ENCODE measurements at regions not wholly inside any gene's neighbourhood (a gene's known extent, or its start where the extent isn't known, plus 50 kb on each side); places are given as distances from the start of the nearest gene placed in this dataset.

DNA sequence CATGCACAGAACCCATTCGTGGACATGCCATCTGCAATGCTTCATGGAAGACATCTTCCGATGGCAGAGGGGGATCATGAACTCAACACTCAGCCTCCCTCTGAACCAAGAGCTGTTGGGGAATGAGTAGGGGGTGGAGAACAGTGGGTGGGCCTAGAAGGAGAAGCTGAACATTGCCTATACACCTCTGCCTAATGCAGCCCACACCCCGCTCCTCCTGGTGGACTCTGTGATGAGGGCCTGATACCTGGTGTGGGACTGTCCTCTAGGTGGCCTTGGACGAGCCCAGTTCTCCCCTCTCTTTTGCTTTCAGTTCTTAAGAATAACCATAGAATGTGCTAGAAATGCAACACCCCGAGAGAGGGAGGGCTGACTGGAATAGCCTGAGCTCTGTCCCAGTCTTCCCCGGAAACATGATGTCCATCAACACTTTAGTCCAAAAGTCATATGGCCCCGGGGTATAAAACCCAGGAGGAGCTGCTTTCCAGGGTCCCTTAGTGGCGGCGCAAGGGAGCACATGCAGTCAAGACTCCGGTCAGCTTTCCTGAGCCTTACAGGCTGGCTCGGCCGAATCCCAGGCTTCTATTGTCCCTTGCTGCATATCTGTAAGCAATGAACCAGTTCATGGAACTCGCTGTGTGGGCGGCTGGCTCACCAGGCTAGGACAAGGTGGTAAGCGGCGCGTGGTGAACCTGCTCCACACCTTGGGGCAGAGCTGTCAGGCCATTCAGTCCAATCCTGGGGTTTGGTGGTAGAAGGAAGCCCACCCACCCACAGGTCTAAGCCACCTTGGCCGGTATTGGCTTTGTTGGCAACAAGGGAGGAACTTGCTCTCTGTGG is 216.9 kb downstream of the CTTN start:
- Histone ChIP-seq H3K36me3 (no peaks in the 10 kb centered on the region), H3K9me3 (replicated peaks) (peaks cover 78% of the 10 kb centered on the region), H3K27ac (no peak overlapping the region), H3K4me1 (replicated peaks) (no peaks in the 10 kb centered on the region), H3K27me3 (replicated peaks) (no peaks in the 10 kb centered on the region), H3K4me3 (no peak overlapping the region)
- DNase-seq (ENCODE audit: low read depth in 1 of 2, low spot score in 2 of 2) = no peak

DNA sequence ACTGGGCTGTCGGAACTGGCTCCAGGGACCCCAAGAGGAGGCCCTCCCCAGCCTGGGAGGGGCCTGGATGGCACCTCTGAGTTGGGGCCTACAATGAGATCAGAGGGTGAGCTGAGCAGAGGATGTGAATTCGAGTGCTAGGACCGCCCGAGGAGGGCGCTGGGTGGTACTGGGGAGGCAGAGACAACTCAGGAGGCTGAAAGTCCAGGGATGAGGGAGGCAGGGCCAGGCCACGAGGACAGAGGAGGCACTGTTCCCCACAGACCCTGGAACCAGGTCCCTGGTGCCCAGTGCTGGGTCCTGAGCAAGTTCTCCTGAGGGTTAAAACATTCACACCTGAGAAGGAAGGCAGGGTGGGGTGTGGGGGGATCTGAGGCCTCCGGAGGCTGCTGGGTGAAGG is 218.0 kb downstream of the CTTN start:
- H3K27me3 ChIP-seq (replicated peaks) = no peaks in the 10 kb centered on the region
- H3K27ac ChIP-seq = no peak overlapping the region
- no peaks in the 10 kb centered on the region for H3K4me1 ChIP-seq (replicated peaks)
- H3K9me3 ChIP-seq (replicated peaks) = peaks cover 82% of the 10 kb centered on the region
- H3K4me3 ChIP-seq = no peak overlapping the region
- DNase-seq (ENCODE audit: low read depth in 1 of 2, low spot score in 2 of 2) = no peak
- H3K36me3 ChIP-seq = no peaks in the 10 kb centered on the region

GRCh38 chr11:70616938-70617654 is 218.8 kb downstream of the CTTN start:
- Histone ChIP-seq H3K27me3 (replicated peaks) (no peaks in the 10 kb centered on the region), H3K27ac (no peak overlapping the region), H3K36me3 (no peaks in the 10 kb centered on the region), H3K4me1 (replicated peaks) (no peaks in the 10 kb centered on the region), H3K4me3 (no peak overlapping the region), H3K9me3 (replicated peaks) (peaks cover 88% of the 10 kb centered on the region)
- DNase-seq (ENCODE audit: low read depth in 1 of 2, low spot score in 2 of 2) = no peak

- H3K36me3 ChIP-seq = no peaks in the 10 kb centered on the region
- no peaks in the 10 kb centered on the region for H3K27me3 ChIP-seq (replicated peaks)
- no peak overlapping the region for H3K4me3 ChIP-seq
- no peak for DNase-seq (ENCODE audit: low read depth in 1 of 2, low spot score in 2 of 2)
- H3K9me3 ChIP-seq (replicated peaks) = peaks cover 87% of the 10 kb centered on the region
- H3K4me1 ChIP-seq (replicated peaks) = no peaks in the 10 kb centered on the region
- no peak overlapping the region for H3K27ac ChIP-seq
These were observed 220.2 kb downstream of the CTTN start for GRCh38 chr11:70618431-70619101.

- H3K9me3 ChIP-seq (replicated peaks) = peaks cover 88% of the 10 kb centered on the region
These were observed 221.3 kb downstream of the CTTN start for GRCh38 chr11:70619591-70619990.

DNA sequence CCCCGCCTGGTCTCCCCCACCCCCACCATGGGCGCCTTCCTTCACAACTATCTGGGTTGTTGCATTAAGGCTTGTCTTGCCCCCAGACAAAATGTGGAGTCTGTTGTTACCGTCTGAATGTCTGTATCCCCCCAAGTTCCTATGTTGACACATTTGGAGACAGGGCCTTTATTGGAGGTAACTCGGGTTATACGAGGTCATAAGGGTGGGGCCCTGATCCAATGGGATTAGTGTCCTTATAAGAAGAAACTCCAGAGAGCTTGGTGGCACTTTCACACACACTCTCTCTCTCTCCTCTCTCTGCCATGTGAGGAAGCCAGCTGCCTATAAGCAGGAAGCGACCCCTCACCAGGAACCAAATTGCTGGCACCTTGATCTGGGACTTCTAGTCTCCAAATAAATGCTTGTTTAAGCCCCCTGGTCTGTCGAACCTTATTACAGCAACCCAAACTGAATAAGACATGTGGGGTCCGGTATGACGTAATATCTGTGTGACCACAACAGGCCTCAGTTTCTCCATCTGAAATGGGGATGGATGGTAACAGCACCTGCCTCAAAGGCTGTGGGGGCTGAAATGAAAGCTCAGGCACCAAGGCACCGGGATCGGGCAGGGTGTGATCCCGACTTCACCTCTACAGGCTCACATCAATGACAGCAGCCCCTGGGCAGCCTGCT is 222.3 kb downstream of the CTTN start:
- H3K4me1 ChIP-seq (replicated peaks) = no peaks in the 10 kb centered on the region
- DNase-seq (ENCODE audit: low read depth in 1 of 2, low spot score in 2 of 2) = no peak
- H3K4me3 ChIP-seq = no peak overlapping the region
- no peak overlapping the region for H3K27ac ChIP-seq
- H3K27me3 ChIP-seq (replicated peaks) = no peaks in the 10 kb centered on the region
- no peaks in the 10 kb centered on the region for H3K36me3 ChIP-seq
- H3K9me3 ChIP-seq (replicated peaks) = peaks cover 85% of the 10 kb centered on the region

More at GRCh38 chr11:70619591-70619990, 221.3 kb downstream of the CTTN start:
- Histone ChIP-seq H3K36me3 (no peaks in the 10 kb centered on the region), H3K4me3 (no peak overlapping the region), H3K27me3 (replicated peaks) (no peaks in the 10 kb centered on the region), H3K4me1 (replicated peaks) (no peaks in the 10 kb centered on the region), H3K27ac (no peak overlapping the region)
- no peak for DNase-seq (ENCODE audit: low read depth in 1 of 2, low spot score in 2 of 2)

- DNase-seq (ENCODE audit: low read depth in 1 of 2, low spot score in 2 of 2) = no peak
- Histone ChIP-seq H3K4me3 (no peak overlapping the region), H3K27me3 (replicated peaks) (no peaks in the 10 kb centered on the region), H3K4me1 (replicated peaks) (no peaks in the 10 kb centered on the region), H3K27ac (no peak overlapping the region), H3K36me3 (no peaks in the 10 kb centered on the region), H3K9me3 (replicated peaks) (peaks cover 84% of the 10 kb centered on the region)
These were observed 222.9 kb downstream of the CTTN start for GRCh38 chr11:70621241-70621640.

GRCh38 chr11:70622091-70622490 is 223.8 kb downstream of the CTTN start:
- peaks cover 84% of the 10 kb centered on the region for H3K9me3 ChIP-seq (replicated peaks)
- no peak for DNase-seq (ENCODE audit: low read depth in 1 of 2, low spot score in 2 of 2)
- H3K27ac ChIP-seq = no peak overlapping the region
- H3K36me3 ChIP-seq = no peaks in the 10 kb centered on the region
- H3K4me3 ChIP-seq = no peak overlapping the region
- H3K27me3 ChIP-seq (replicated peaks) = no peaks in the 10 kb centered on the region
- no peaks in the 10 kb centered on the region for H3K4me1 ChIP-seq (replicated peaks)

DNA sequence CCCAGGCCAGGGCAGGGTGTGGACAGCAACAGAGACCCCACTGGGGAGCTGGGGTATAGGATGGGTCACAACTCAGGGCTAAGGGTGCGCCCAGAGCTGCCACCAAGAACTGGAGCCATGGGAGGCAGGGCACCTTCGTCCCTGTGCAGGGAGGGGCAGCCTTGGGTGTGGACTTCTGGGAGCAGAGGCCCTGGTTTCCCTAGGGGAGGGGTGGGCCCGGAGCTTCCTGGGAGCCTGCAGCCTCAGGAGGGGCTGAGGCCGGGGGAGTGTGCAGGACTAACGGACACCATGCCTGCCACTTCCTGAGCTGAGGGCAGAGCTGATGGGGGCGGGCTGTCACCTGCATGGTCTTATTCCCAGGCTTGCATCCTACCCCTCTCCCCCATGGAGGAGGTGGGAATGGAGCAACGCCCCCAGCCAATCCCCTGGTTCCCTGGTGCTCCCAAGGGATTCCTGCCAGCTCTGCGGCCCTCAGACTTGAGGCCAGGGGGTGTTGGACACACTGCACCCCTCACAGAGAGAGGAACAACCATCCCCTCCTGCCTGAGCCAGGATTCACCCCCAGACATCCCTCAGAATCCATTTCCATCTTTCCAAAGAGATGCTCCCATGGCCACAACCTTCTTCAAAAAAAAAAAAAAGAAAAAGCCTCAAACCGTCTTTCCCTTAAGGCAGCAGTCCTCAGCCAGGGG is 225.7 kb downstream of the CTTN start:
- peaks cover 2% of the 10 kb centered on the region for H3K4me1 ChIP-seq (replicated peaks)
- H3K36me3 ChIP-seq = no peaks in the 10 kb centered on the region
- H3K27me3 ChIP-seq (replicated peaks) = no peaks in the 10 kb centered on the region
- no peak overlapping the region for H3K4me3 ChIP-seq
- no peak for DNase-seq (ENCODE audit: low read depth in 1 of 2, low spot score in 2 of 2)
- no peak overlapping the region for H3K27ac ChIP-seq
- H3K9me3 ChIP-seq (replicated peaks) = peaks cover 82% of the 10 kb centered on the region

DNA sequence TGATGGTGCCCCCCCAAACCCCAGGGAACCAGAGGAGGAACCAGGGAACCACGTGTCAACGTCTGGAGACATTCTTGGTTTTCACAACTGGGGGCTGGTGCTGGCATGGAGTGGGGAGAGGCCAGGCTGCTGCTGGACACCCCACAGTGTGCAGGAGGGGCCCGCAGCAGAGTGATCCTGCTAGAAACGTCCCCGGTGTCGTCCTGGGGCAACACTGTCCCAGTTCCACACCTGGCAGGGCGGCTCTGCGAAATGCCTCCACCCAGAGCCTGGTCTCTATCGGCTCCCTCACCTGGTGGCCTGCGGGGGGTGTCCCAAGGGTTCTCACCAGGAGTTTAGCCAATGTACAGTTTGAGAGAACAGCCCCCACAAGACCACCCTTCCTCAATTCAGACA is 226.3 kb downstream of the CTTN start:
- peaks cover 81% of the 10 kb centered on the region for H3K9me3 ChIP-seq (replicated peaks)
- no peaks in the 10 kb centered on the region for H3K36me3 ChIP-seq
- peaks cover 6% of the 10 kb centered on the region for H3K4me1 ChIP-seq (replicated peaks)
- H3K27me3 ChIP-seq (replicated peaks) = no peaks in the 10 kb centered on the region
- H3K27ac ChIP-seq = no peak overlapping the region
- DNase-seq (ENCODE audit: low read depth in 1 of 2, low spot score in 2 of 2) = no peak
- H3K4me3 ChIP-seq = no peak overlapping the region

- DNase-seq (ENCODE audit: low read depth in 1 of 2, low spot score in 2 of 2) = no peak
- no peak overlapping the region for H3K4me3 ChIP-seq
- H3K27me3 ChIP-seq (replicated peaks) = no peaks in the 10 kb centered on the region
- H3K27ac ChIP-seq = no peak overlapping the region
- peaks cover 6% of the 10 kb centered on the region for H3K4me1 ChIP-seq (replicated peaks)
- H3K36me3 ChIP-seq = no peaks in the 10 kb centered on the region
- H3K9me3 ChIP-seq (replicated peaks) = peaks cover 81% of the 10 kb centered on the region
These were observed 226.7 kb downstream of the CTTN start for GRCh38 chr11:70625051-70625450.

- peaks cover 82% of the 10 kb centered on the region for H3K9me3 ChIP-seq (replicated peaks)
- no peaks in the 10 kb centered on the region for H3K36me3 ChIP-seq
These were observed 227.5 kb downstream of the CTTN start for GRCh38 chr11:70625582-70626518.

More at GRCh38 chr11:70625582-70626518, 227.5 kb downstream of the CTTN start:
- no peaks in the 10 kb centered on the region for H3K27me3 ChIP-seq (replicated peaks)
- H3K27ac ChIP-seq = no peak overlapping the region
- DNase-seq (ENCODE audit: low read depth in 1 of 2, low spot score in 2 of 2) = no peak
- peaks cover 6% of the 10 kb centered on the region for H3K4me1 ChIP-seq (replicated peaks)
- H3K4me3 ChIP-seq = no peak overlapping the region

Data from SJSA1 (cell line).